ENCODE measurements at regions not wholly inside any gene's neighbourhood (a gene's known extent, or its start where the extent isn't known, plus 50 kb on each side); places are given as distances from the start of the nearest gene placed in this dataset.

- no peak for TF ChIP-seq CTCF (IDR thresholded peaks at IDR 0.05; ENCODE audit: low read depth, low read length, missing input control)
- no peak for TF ChIP-seq YY1 (IDR thresholded peaks at IDR 0.05)
- no peak for TF ChIP-seq RAD21 (IDR thresholded peaks at IDR 0.05)
These were observed 1079.7 kb downstream of the SLITRK1 start for GRCh38 chr13:82802528-82802927.
